Dendritic cell treated with granulocyte-macrophage colony-stimulating factor and Interleukin-4, amounts not matched to agents 40 ng/mL and 50 ng/mL, for 4 days (primary cell): ENCODE measurements at regions not wholly inside any gene's neighbourhood (a gene's known extent, or its start where the extent isn't known, plus 50 kb on each side); places are given as distances from the start of the nearest gene placed in this dataset.

Source experiments
- H3K27ac Mint-ChIP-seq: one replicate; pipeline ENCODE4 v1.8.0; 2022; ENCODE audit warnings: mild to moderate bottlenecking, mixed read lengths
- H3K27me3 Mint-ChIP-seq: one replicate; pipeline ENCODE4 v1.8.0; 2022; ENCODE audit warnings: mild to moderate bottlenecking, mixed read lengths
- H3K36me3 Mint-ChIP-seq: one replicate; pipeline ENCODE4 v1.8.0; 2022; ENCODE audit warnings: low read depth, mixed read lengths
- H3K4me1 Mint-ChIP-seq: one replicate; pipeline ENCODE4 v1.8.0; 2022; ENCODE audit warnings: low read depth, mixed read lengths
- H3K4me3 Mint-ChIP-seq: one replicate; pipeline ENCODE4 v1.8.0; 2022; ENCODE audit warnings: mild to moderate bottlenecking, moderate library complexity, mixed read lengths
- H3K9me3 Mint-ChIP-seq: one replicate; pipeline ENCODE4 v1.8.0; 2022; ENCODE audit warnings: mixed read lengths
- intact Hi-C: fragments of 100-400 bp; cut with micrococcal nuclease; formaldehyde crosslinking; loops from one replicate; pipeline ENCODE4 v1.15.0; 2022

GRCh38 chr1:9419369-9420041, 119.8 kb upstream of the SLC25A33 start:
- intact Hi-C loops, result no loop called here
- Mint-ChIP-seq H3K27ac (no peak overlapping the region), H3K4me1 (no peaks in the 10 kb centered on the region), H3K27me3 (peaks cover 29% of the 10 kb centered on the region), H3K9me3 (no peaks in the 10 kb centered on the region), H3K36me3 (no peaks in the 10 kb centered on the region), H3K4me3 (no peak overlapping the region)

DNA sequence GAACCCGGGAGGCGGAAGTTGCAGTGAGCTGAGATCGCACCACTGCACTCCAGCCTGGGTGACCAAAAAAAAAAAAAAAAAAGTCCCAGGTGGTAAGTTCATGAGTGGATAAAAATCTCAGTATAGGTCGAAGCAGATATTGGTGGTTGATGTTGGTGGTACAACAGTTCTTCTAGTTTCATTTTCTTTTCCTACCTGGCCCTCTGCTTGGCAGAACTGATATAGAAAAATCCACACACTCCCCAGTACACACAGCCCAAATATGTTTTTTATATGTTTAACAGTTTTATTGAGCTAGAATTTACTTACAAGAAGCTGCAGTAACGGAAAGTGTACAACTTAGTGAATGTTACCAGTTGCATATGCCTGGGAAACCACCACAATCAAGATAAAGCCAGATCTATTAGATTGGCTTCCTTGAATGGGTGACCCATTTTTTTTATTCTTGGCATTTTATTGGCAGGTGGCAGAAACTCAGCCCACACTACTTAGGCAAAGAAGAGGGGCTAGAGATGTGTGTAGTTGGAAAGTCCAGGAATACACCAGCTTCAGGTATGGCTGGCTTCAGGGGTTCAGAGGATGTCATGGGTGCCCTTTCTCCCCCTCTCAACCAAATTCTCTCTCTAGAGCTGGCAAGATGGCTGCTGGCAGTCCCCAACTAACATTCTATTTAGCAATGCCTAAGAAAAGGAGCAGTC, 118.3 kb upstream of the SLC25A33 start:
- Mint-ChIP-seq H3K4me3 (no peak overlapping the region), H3K27me3 (peaks cover 41% of the 10 kb centered on the region), H3K4me1 (peaks cover 9% of the 10 kb centered on the region), H3K9me3 (no peaks in the 10 kb centered on the region), H3K36me3 (no peaks in the 10 kb centered on the region), H3K27ac (no peak overlapping the region)
- intact Hi-C loops, result no loop called here

DNA sequence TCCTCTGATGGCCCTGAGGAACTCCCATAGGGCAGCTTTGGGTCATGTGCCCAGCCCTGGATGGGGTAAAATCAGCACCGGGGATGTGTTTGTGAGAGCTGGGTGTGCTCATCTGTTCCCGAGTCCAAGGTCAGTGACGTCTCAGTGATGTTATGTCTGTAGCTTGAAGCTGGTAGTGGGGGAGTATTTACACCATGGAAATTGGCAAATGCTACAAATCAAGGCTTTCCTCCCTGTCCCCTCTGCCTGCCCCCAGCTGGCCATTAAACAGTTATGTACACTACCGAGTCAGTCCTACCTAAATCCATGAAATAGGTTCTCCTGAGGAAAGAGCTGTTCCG, 117.8 kb upstream of the SLC25A33 start:
- H3K4me3 Mint-ChIP-seq, result no peak overlapping the region

DNA sequence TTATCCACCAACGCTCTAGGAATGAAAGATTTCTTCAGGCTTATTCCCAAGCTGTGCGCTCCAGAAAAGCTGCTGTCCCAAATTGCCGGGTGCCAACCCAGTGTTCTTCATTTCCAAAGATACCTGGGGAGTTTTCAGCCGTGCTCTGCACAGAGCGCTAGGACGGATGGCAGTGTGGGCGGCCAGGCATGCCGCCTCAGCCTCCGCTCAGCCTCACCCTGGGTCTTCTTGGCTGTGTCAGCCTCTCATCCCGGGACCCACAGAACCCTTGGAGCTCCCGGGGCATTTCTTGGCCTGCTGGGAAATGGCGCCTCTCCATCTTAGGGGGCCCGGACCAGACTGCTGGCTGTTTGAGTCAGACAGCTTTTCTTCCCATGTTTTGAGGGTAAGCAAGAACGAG, 116.9 kb upstream of the SLC25A33 start:
- no peaks in the 10 kb centered on the region for H3K36me3 Mint-ChIP-seq
- H3K4me3 Mint-ChIP-seq, result no peak overlapping the region
- H3K27ac Mint-ChIP-seq, result no peak overlapping the region
- H3K4me1 Mint-ChIP-seq, result peaks cover 16% of the 10 kb centered on the region
- peaks cover 47% of the 10 kb centered on the region for H3K27me3 Mint-ChIP-seq
- intact Hi-C loops, result no loop called here
- no peaks in the 10 kb centered on the region for H3K9me3 Mint-ChIP-seq

More for the DNA sequence above, 117.8 kb upstream of the SLC25A33 start:
- no peaks in the 10 kb centered on the region for H3K9me3 Mint-ChIP-seq
- intact Hi-C loops, result no loop called here
- no peaks in the 10 kb centered on the region for H3K36me3 Mint-ChIP-seq
- peaks cover 14% of the 10 kb centered on the region for H3K4me1 Mint-ChIP-seq
- peaks cover 46% of the 10 kb centered on the region for H3K27me3 Mint-ChIP-seq
- no peak overlapping the region for H3K27ac Mint-ChIP-seq

- Mint-ChIP-seq H3K9me3 (no peaks in the 10 kb centered on the region), H3K27me3 (peaks cover 47% of the 10 kb centered on the region), H3K27ac (no peak overlapping the region)
Observed at GRCh38 chr1:9422911-9423505, 116.3 kb upstream of the SLC25A33 start.

GRCh38 chr1:9424261-9424660, 115.0 kb upstream of the SLC25A33 start:
- Mint-ChIP-seq H3K27ac (no peak overlapping the region), H3K4me1 (peaks cover 28% of the 10 kb centered on the region), H3K9me3 (no peaks in the 10 kb centered on the region), H3K4me3 (no peak overlapping the region), H3K27me3 (peaks cover 47% of the 10 kb centered on the region), H3K36me3 (peaks cover 7% of the 10 kb centered on the region)
- intact Hi-C loops, result no loop called here

More at GRCh38 chr1:9422911-9423505, 116.3 kb upstream of the SLC25A33 start:
- no peaks in the 10 kb centered on the region for H3K36me3 Mint-ChIP-seq
- intact Hi-C loops, result no loop called here
- H3K4me1 Mint-ChIP-seq, result peaks cover 16% of the 10 kb centered on the region
- no peak overlapping the region for H3K4me3 Mint-ChIP-seq

DNA sequence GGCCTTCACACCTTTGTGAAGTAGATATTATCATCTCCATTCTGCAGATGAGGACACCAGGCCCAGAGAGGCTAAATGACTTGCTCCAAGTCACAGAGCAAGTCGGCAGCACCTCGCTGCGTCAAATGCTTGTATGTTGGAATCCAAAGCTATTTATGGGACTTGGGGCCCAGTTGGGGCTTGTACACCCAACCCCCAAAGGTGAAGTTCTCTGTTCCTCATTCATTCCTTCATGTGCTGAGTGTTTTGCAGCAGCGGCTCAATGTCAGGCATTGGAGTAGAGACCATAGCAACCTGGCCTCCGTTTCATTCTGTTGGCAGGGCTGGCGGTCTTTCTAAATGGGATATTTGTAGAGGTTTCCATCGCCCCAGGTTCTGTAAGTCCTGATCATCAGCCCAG, 113.4 kb upstream of the SLC25A33 start:
- intact Hi-C loops, result loop anchor here (5.0 kb wide), 1 partner anchor 166 kb away; no protein-coding TSS in a partner anchor
- Mint-ChIP-seq H3K36me3 (peaks cover 7% of the 10 kb centered on the region), H3K27me3 (peaks cover 47% of the 10 kb centered on the region), H3K4me3 (no peak overlapping the region), H3K27ac (no peak overlapping the region), H3K9me3 (no peaks in the 10 kb centered on the region), H3K4me1 (peaks cover 37% of the 10 kb centered on the region)

DNA sequence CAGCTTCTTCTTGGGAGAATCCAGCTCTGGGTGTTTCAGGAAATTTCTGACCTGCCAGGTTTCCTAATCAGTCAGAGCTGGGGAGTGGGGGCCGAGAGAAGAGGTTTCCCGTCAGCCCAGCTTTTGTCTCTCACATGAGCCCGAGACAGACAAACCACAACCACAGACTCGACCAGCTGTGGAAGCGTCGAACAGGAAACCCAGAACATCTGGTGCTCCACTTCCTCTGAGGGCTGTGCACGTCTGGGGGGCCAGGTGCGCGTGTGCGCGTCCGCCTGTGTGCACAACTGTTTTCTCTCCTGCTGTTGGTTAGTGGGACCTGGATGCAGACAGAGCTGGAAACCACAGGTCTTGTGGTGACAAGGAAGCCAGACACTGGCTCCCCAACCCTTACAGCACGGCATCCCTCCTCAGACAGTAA, 113.0 kb upstream of the SLC25A33 start:
- Mint-ChIP-seq H3K36me3 (peaks cover 7% of the 10 kb centered on the region), H3K27ac (no peak overlapping the region), H3K4me3 (no peak overlapping the region), H3K27me3 (peaks cover 44% of the 10 kb centered on the region), H3K9me3 (no peaks in the 10 kb centered on the region), H3K4me1 (peaks cover 37% of the 10 kb centered on the region)
- intact Hi-C loops, result loop anchor here (5.0 kb wide), 1 partner anchor 166 kb away; no protein-coding TSS in a partner anchor

GRCh38 chr1:9427388-9427787, 111.9 kb upstream of the SLC25A33 start:
- Mint-ChIP-seq H3K27ac (no peak overlapping the region), H3K27me3 (peaks cover 37% of the 10 kb centered on the region), H3K9me3 (no peaks in the 10 kb centered on the region), H3K36me3 (peaks cover 7% of the 10 kb centered on the region), H3K4me1 (peaks cover 37% of the 10 kb centered on the region), H3K4me3 (no peak overlapping the region)
- intact Hi-C loops, result loop anchor here (5.0 kb wide), 1 partner anchor 165 kb away; no protein-coding TSS in a partner anchor

DNA sequence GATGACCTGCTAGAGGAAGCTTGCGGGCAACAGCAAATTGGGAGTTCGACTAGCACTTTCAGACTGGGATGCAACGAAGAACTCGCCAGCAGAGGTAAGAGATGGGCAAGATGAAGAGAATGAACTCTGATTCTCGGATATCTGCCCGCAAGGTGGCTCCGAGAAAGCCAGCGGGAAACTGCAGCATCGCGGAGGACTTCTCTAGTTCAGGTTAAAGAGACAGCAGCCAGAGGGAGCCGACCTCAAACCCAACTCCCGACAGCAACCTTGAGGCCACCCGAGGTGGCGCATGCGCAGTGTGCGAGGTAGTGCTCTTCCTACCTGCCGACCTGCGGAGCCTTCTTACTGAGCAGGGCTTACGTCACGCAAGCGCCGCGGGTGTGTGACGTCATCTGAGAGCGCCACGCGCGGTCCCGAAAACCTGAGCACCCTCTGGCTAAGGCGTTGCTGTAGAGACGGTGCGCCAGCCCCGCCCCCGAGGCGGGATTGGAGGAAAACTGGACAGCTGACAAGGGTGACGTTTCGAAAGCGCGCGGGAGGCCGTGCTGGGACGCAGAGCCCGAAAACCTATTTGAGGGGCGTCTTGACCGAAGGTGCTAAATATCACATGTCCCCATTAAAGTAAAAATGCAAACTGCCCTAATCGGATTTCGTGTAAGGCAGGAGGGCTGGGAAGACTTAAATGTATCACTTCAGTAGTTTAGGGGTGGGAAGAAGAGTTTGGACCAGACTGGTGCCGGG, 110.5 kb upstream of the SLC25A33 start:
- Mint-ChIP-seq H3K9me3 (no peaks in the 10 kb centered on the region), H3K36me3 (peaks cover 7% of the 10 kb centered on the region), H3K27me3 (peaks cover 26% of the 10 kb centered on the region), H3K4me3 (peak overlapping the region; percentile 87), H3K27ac (peak overlapping the region; percentile 85), H3K4me1 (peaks cover 42% of the 10 kb centered on the region)
- intact Hi-C loops, result loop anchor here (5.0 kb wide), 1 partner anchor 164 kb away; no protein-coding TSS in a partner anchor

GRCh38 chr1:9429342-9429711, 109.9 kb upstream of the SLC25A33 start:
- H3K27ac Mint-ChIP-seq, result peak overlapping the region; percentile 85
- peaks cover 22% of the 10 kb centered on the region for H3K27me3 Mint-ChIP-seq
- H3K9me3 Mint-ChIP-seq, result no peaks in the 10 kb centered on the region
- intact Hi-C loops, result loop anchor here (5.0 kb wide), 1 partner anchor 163 kb away; no protein-coding TSS in a partner anchor
- H3K36me3 Mint-ChIP-seq, result peaks cover 7% of the 10 kb centered on the region
- H3K4me3 Mint-ChIP-seq, result peak overlapping the region; percentile 87
- peaks cover 42% of the 10 kb centered on the region for H3K4me1 Mint-ChIP-seq

DNA sequence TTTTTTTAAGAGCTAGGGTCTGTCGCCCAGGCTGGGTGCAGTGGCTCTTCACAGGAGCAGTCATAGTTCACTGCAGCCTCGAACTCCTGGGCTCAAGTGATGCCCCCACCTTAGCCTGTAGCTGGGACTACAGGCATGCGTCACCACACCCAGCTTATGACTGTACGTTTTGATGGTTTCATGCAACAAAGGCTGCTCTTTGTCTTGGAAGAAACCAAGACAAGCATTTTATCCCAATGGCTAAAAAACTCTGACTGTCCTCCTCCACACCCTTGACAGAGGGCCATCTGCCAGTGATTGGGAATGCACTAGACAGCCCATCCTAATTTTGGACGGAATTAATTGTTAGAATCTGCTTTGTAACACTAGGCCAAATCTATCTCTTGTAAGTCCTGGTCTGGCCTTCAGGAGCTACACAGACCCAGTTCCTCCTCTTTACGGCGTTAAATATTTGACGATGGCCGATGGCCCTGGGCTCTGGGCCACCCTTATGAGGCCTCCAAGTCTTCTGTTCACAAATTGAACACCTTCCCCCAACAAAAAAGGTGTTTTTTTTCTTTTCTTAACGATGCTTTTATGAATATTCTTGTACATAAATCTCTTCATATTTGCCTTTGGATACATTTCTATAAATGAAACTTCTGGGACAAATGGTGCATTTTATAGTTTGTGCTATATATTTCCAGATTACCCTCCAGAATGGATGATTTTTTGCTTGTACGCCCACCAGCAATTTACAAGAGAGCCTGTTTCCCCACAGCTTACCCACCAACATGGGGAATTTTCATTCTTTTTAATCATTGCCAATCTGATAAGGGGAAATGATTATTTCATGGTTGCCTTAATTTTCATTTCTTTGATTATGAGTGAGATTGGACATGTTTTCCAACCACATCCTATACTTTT, 104.8 kb upstream of the SLC25A33 start:
- Mint-ChIP-seq H3K4me1 (peaks cover 23% of the 10 kb centered on the region), H3K36me3 (no peaks in the 10 kb centered on the region), H3K9me3 (no peaks in the 10 kb centered on the region), H3K4me3 (no peak overlapping the region), H3K27ac (no peak overlapping the region), H3K27me3 (no peaks in the 10 kb centered on the region)
- intact Hi-C loops, result no loop called here

GRCh38 chr1:9435153-9435636, 104.1 kb upstream of the SLC25A33 start:
- no peak overlapping the region for H3K4me3 Mint-ChIP-seq
- intact Hi-C loops, result no loop called here
- no peaks in the 10 kb centered on the region for H3K9me3 Mint-ChIP-seq
- H3K36me3 Mint-ChIP-seq, result no peaks in the 10 kb centered on the region
- no peak overlapping the region for H3K27ac Mint-ChIP-seq
- no peaks in the 10 kb centered on the region for H3K27me3 Mint-ChIP-seq
- peaks cover 18% of the 10 kb centered on the region for H3K4me1 Mint-ChIP-seq
